Breast epithelium (tissue), 3 donors: ENCODE measurements at regions not wholly inside any gene's neighbourhood (a gene's known extent, or its start where the extent isn't known, plus 50 kb on each side); places are given as distances from the start of the nearest gene placed in this dataset.

Experiments used
- CTCF ChIP-seq, 3 donors: fragments of 450-650 bp; IDR thresholded peaks; one replicate each; pipeline ENCODE4 v1.5.1; 2016 to 2017; ENCODE audit warnings: antibody characterized with exemption in 3 of 3, mild to moderate bottlenecking in 3 of 3, moderate library complexity in 3 of 3
- POLR2AphosphoS5 ChIP-seq, 3 donors: sonication (generic); formaldehyde crosslinking; IDR thresholded peaks; one replicate each; pipeline ENCODE4 v1.6.1; 2017; ENCODE audit warnings: antibody characterized with exemption in 3 of 3

DNA sequence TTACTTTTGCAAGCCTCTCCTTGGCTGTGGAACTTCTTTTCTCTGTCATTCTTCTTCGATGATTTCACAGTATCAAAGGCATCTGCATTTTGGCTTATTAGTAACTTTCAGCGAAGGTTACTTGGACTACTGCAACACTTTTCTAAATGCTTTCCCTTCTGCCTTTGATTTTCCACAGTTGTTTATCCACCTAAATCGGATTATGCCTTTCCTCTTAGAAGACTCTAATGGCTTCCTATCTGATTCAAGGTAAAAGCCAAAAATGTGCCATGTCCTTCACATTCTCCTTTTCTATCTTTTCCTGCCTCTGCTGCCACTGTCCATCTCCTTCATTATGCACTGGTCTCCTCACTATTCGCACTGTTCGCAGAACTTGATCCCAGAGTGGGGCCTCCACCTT lies 1606.3 kb upstream of the LRRTM3 start:
- no peak for TF ChIP-seq CTCF (IDR thresholded peaks at IDR 0.05)
- no peak for TF ChIP-seq POLR2AphosphoS5 (IDR thresholded peaks at IDR 0.05)
